H1 (cell line): ENCODE measurements at regions not wholly inside any gene's neighbourhood (a gene's known extent, or its start where the extent isn't known, plus 50 kb on each side); places are given as distances from the start of the nearest gene placed in this dataset.

Source experiments
- NANOG ChIP-seq: IDR thresholded peaks from 2 replicates; pipeline ENCODE4 v1.6.1; 2011; ENCODE audit warnings: low read length, low read depth, mild to moderate bottlenecking, inconsistent platforms; ENCODE audit not compliant: insufficient read depth, poor library complexity, severe bottlenecking
- PHF8 ChIP-seq: fragments of 200-600 bp; sonication (generic); conservative IDR thresholded peaks from 2 replicates; pipeline ENCODE4 v1.7.1; 2012; ENCODE audit warnings: low read depth, mild to moderate bottlenecking, inconsistent platforms, low read length, moderate library complexity
- RNF2 ChIP-seq: fragments of 200-900, 300-1000 bp; sonication (generic); IDR thresholded peaks from 2 replicates; pipeline ENCODE4 v1.7.1; 2016; ENCODE audit warnings: borderline replicate concordance, low read depth, mild to moderate bottlenecking, antibody characterized with exemption, low read length; ENCODE audit not compliant: poor library complexity, severe bottlenecking; ENCODE audit errors: missing control alignments
- TEAD4 ChIP-seq: IDR thresholded peaks from 2 replicates; pipeline ENCODE4 v1.6.1; 2012; ENCODE audit warnings: low read depth, low read length, inconsistent platforms, mixed read lengths

- TF ChIP-seq PHF8 (no peak), TEAD4 (no peak), RNF2 (no peak), NANOG (no peak)
- TF ChIP-seq, all 59 proteins: peak for 0
Measured at GRCh38 chr15:86014016-86014415, 65.7 kb upstream of the AGBL1 start (continued).
